Body of pancreas (tissue), 4 donors: ENCODE measurements at regions not wholly inside any gene's neighbourhood (a gene's known extent, or its start where the extent isn't known, plus 50 kb on each side); places are given as distances from the start of the nearest gene placed in this dataset.

Experiments used
- CTCF ChIP-seq, 7 experiments: fragments of 450-650 bp in 4 of 7; fragments of 200-600 bp in 3 of 7; sonication (generic) in 3 of 7; IDR thresholded peaks; one replicate each; pipeline ENCODE4 v1.5.1; 2016 to 2019; ENCODE audit warnings: antibody characterized with exemption in 7 of 7
- POLR2A ChIP-seq, 3 donors: fragments of 450-650 bp; IDR thresholded peaks; one replicate each; pipeline ENCODE4 v1.6.1; 2016; ENCODE audit warnings: antibody characterized with exemption in 3 of 3, mild to moderate bottlenecking in 2 of 3

GRCh38 chr16:54696522-54696921 is 234.1 kb upstream of the IRX5 start:
- TF ChIP-seq CTCF (IDR thresholded peaks at IDR 0.05) (no peak), POLR2A (IDR thresholded peaks at IDR 0.05) (no peak)
